HS-5 (cell line): ENCODE measurements at regions not wholly inside any gene's neighbourhood (a gene's known extent, or its start where the extent isn't known, plus 50 kb on each side); places are given as distances from the start of the nearest gene placed in this dataset.
"Not testable (repeated sequence)": the region's sequence is repeated elsewhere in the genome, so short reads cannot be mapped to it uniquely, and the experiment has no call there.

Experiments used
- DNase-seq: peaks from one replicate; pipeline ENCODE4 v3.0.0-alpha.2; 2012; ENCODE audit warnings: low read depth

GRCh38 chr17:51347851-51348584 lies 87.7 kb downstream of the UTP18 start:
- DNase-seq = no peak

- no peak for DNase-seq
Measured at GRCh38 chr17:51351080-51351479, 90.7 kb downstream of the UTP18 start.

GRCh38 chr17:51351890-51352289 lies 91.5 kb downstream of the UTP18 start:
- no peak for DNase-seq

GRCh38 chr17:51352798-51353197 lies 92.5 kb downstream of the UTP18 start:
- DNase-seq = no peak

- no peak for DNase-seq
Measured at GRCh38 chr17:51353296-51353695, 93.0 kb downstream of the UTP18 start.

- no peak for DNase-seq
Measured at GRCh38 chr17:51354936-51355335, 94.6 kb downstream of the UTP18 start.

GRCh38 chr17:51355441-51356410 lies 95.4 kb downstream of the UTP18 start:
- no peak for DNase-seq

GRCh38 chr17:51359055-51359454 lies 98.7 kb downstream of the UTP18 start:
- DNase-seq = no peak

GRCh38 chr17:51362811-51363585 lies 102.7 kb downstream of the UTP18 start:
- no peak for DNase-seq

- DNase-seq = no peak
Measured at GRCh38 chr17:51365090-51365489, 104.7 kb downstream of the UTP18 start.

- DNase-seq = no peak
Measured at GRCh38 chr17:51366866-51367265, 106.5 kb downstream of the UTP18 start.

GRCh38 chr17:51367836-51368235 lies 107.5 kb downstream of the UTP18 start:
- DNase-seq = not testable (repeated sequence)

- no peak for DNase-seq
Measured at GRCh38 chr17:51371732-51372151, 111.4 kb downstream of the UTP18 start.

GRCh38 chr17:51372345-51373004 lies 112.1 kb downstream of the UTP18 start:
- DNase-seq = peak; percentile 30

GRCh38 chr17:51373489-51374152 lies 113.3 kb downstream of the UTP18 start:
- no peak for DNase-seq

- DNase-seq = no peak
Measured at GRCh38 chr17:51374209-51374608, 113.9 kb downstream of the UTP18 start.

GRCh38 chr17:51375771-51376170 lies 115.4 kb downstream of the UTP18 start:
- no peak for DNase-seq

- no peak for DNase-seq
Measured at GRCh38 chr17:51376739-51377138, 116.4 kb downstream of the UTP18 start.

GRCh38 chr17:51381262-51381661 lies 120.9 kb downstream of the UTP18 start:
- DNase-seq = no peak

GRCh38 chr17:51385208-51385607 lies 124.9 kb downstream of the UTP18 start:
- DNase-seq = no peak

GRCh38 chr17:51387582-51387981 lies 127.2 kb downstream of the UTP18 start:
- DNase-seq = no peak
